ACC112 (cell line): ENCODE measurements at regions not wholly inside any gene's neighbourhood (a gene's known extent, or its start where the extent isn't known, plus 50 kb on each side); places are given as distances from the start of the nearest gene placed in this dataset.

ENCODE experiments used
- H2AFZ ChIP-seq: fragments of 200-600 bp; sonication (generic); one replicate; pipeline ENCODE4 v1.6.0; 2017; ENCODE audit warnings: antibody characterized with exemption, low read length; ENCODE audit not compliant: unreplicated experiment
- H3K27ac ChIP-seq: fragments of 200-600 bp; sonication (generic); 2 replicates; pipeline ENCODE4 v1.5.1; 2014; ENCODE audit warnings: low read depth, mild to moderate bottlenecking, antibody characterized with exemption, low read length, moderate library complexity
- H3K27me3 ChIP-seq: fragments of 200-600 bp; sonication (generic); 2 replicates; pipeline ENCODE4 v1.6.1; 2014; ENCODE audit warnings: mild to moderate bottlenecking, antibody characterized with exemption, low read length, moderate library complexity, mixed read lengths; ENCODE audit not compliant: insufficient read depth
- H3K36me3 ChIP-seq: fragments of 200-600 bp; sonication (generic); 2 replicates; pipeline ENCODE4 v1.6.1; 2016; ENCODE audit warnings: mild to moderate bottlenecking, antibody characterized with exemption, low read length, moderate library complexity, mixed read lengths; ENCODE audit not compliant: insufficient read depth
- H3K4me1 ChIP-seq: fragments of 200-600 bp; sonication (generic); one replicate; pipeline ENCODE4 v1.6.1; 2016; ENCODE audit warnings: low read length, mixed read lengths; ENCODE audit not compliant: insufficient read depth, unreplicated experiment, control insufficient read depth
- H3K4me3 ChIP-seq: fragments of 200-600 bp; sonication (generic); 2 replicates; pipeline ENCODE4 v1.5.1; 2014; ENCODE audit warnings: mild to moderate bottlenecking, low read depth, low read length
- H3K79me2 ChIP-seq: fragments of 200-600 bp; sonication (generic); one replicate; pipeline ENCODE4 v1.6.0; 2016; ENCODE audit warnings: low read length; ENCODE audit not compliant: control insufficient read depth, unreplicated experiment, insufficient read depth

GRCh38 chr16:82331974-82332750 is 162.1 kb upstream of the MPHOSPH6 start:
- no peaks in the 10 kb centered on the region for H3K36me3 ChIP-seq
- H3K4me1 ChIP-seq, result no peaks in the 10 kb centered on the region
- no peak overlapping the region for H3K4me3 ChIP-seq
- H3K79me2 ChIP-seq, result no peaks in the 10 kb centered on the region
- H3K27me3 ChIP-seq, result no peaks in the 10 kb centered on the region
- H3K27ac ChIP-seq, result no peak overlapping the region
- H2AFZ ChIP-seq, result no peak overlapping the region

DNA sequence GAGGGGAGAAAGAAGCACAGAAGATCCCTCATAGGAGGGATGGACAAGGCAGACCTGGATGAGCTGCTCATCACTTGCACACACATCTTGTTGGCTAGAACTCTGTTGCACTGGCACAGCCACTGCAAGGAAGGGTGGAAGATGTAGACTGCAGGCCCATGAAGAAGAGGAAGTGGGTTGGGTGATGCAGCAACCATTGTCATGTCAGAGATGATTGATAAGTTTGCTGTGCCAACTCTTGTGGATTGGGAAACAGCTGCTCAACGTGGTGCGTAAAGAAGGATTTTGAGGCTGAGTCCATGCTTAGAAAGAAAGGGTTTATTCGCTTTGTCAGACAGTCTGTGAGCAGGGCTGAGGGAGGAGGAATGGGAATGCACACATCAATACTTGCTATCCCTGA is 161.4 kb upstream of the MPHOSPH6 start:
- Histone ChIP-seq H3K4me1 (no peaks in the 10 kb centered on the region), H3K27me3 (no peaks in the 10 kb centered on the region), H3K4me3 (no peak overlapping the region), H3K36me3 (no peaks in the 10 kb centered on the region), H3K79me2 (no peaks in the 10 kb centered on the region), H3K27ac (no peak overlapping the region), H2AFZ (no peak overlapping the region)

GRCh38 chr16:82329504-82330192 is 159.6 kb upstream of the MPHOSPH6 start:
- no peak overlapping the region for H3K27ac ChIP-seq
- H3K36me3 ChIP-seq, result no peaks in the 10 kb centered on the region
- no peaks in the 10 kb centered on the region for H3K79me2 ChIP-seq
- H3K27me3 ChIP-seq, result no peaks in the 10 kb centered on the region
- no peaks in the 10 kb centered on the region for H3K4me1 ChIP-seq
- H3K4me3 ChIP-seq, result no peak overlapping the region
- H2AFZ ChIP-seq, result no peak overlapping the region

- Histone ChIP-seq H3K27me3 (no peaks in the 10 kb centered on the region), H3K4me3 (no peak overlapping the region), H3K36me3 (no peaks in the 10 kb centered on the region), H3K27ac (no peak overlapping the region), H3K79me2 (no peaks in the 10 kb centered on the region), H2AFZ (no peak overlapping the region), H3K4me1 (no peaks in the 10 kb centered on the region)
Measured at GRCh38 chr16:82328881-82329469, 159.0 kb upstream of the MPHOSPH6 start.

GRCh38 chr16:82323171-82323570 is 153.1 kb upstream of the MPHOSPH6 start:
- H3K79me2 ChIP-seq, result no peaks in the 10 kb centered on the region

GRCh38 chr16:82322177-82322576 is 152.2 kb upstream of the MPHOSPH6 start:
- no peak overlapping the region for H2AFZ ChIP-seq
- H3K4me1 ChIP-seq, result no peaks in the 10 kb centered on the region
- no peak overlapping the region for H3K27ac ChIP-seq
- H3K36me3 ChIP-seq, result no peaks in the 10 kb centered on the region
- H3K27me3 ChIP-seq, result no peaks in the 10 kb centered on the region
- no peak overlapping the region for H3K4me3 ChIP-seq
- H3K79me2 ChIP-seq, result no peaks in the 10 kb centered on the region

More at GRCh38 chr16:82323171-82323570, 153.1 kb upstream of the MPHOSPH6 start:
- Histone ChIP-seq H2AFZ (no peak overlapping the region), H3K27me3 (no peaks in the 10 kb centered on the region), H3K4me3 (no peak overlapping the region), H3K4me1 (no peaks in the 10 kb centered on the region), H3K36me3 (no peaks in the 10 kb centered on the region), H3K27ac (no peak overlapping the region)

DNA sequence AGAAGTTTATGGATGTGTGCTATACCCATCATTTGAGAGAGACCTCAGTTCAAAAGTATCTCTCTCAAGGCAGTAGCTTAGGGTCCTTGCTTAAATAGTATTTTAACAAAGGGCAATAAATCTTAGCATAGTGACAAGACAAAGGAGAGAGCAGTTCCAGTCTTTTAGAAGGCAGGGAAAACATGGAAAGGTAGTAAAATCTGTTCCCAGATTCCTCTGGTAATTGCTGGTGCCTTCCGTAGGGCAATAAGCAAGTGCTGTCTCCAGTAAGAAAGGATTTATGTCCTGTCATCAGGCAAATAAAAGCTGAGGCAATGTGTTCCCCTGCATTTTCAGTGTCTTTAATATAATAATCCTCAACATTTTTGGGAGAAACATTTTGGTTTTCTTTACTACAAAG is 149.0 kb upstream of the MPHOSPH6 start:
- H3K79me2 ChIP-seq, result no peaks in the 10 kb centered on the region
- no peak overlapping the region for H2AFZ ChIP-seq
- H3K4me3 ChIP-seq, result no peak overlapping the region
- no peak overlapping the region for H3K27ac ChIP-seq
- no peaks in the 10 kb centered on the region for H3K36me3 ChIP-seq
- no peaks in the 10 kb centered on the region for H3K4me1 ChIP-seq
- H3K27me3 ChIP-seq, result no peaks in the 10 kb centered on the region

GRCh38 chr16:82317411-82318167 is 147.6 kb upstream of the MPHOSPH6 start:
- H3K4me3 ChIP-seq, result no peak overlapping the region
- H3K27ac ChIP-seq, result no peak overlapping the region
- no peaks in the 10 kb centered on the region for H3K27me3 ChIP-seq
- no peak overlapping the region for H2AFZ ChIP-seq
- H3K36me3 ChIP-seq, result no peaks in the 10 kb centered on the region
- no peaks in the 10 kb centered on the region for H3K4me1 ChIP-seq
- H3K79me2 ChIP-seq, result no peaks in the 10 kb centered on the region

- H3K4me1 ChIP-seq, result no peaks in the 10 kb centered on the region
- no peaks in the 10 kb centered on the region for H3K79me2 ChIP-seq
- H2AFZ ChIP-seq, result no peak overlapping the region
Measured at GRCh38 chr16:82313754-82314153, 143.7 kb upstream of the MPHOSPH6 start.

DNA sequence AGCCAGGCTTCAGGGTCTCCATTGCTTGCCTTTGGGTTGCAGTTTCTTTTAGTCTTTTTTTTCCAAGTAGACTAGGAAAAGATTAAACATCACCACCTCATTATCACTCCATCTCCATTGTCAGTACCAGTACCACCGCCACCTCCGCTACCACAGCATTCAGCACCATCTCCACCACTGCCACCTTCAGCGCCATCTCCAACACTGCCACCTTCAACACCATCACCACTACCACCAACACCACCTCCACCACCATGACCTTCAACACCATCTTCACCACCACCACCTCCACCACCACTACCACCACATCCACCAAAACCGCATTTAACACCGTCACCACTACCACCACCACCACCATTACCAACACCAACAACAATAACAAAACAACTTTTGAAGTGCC is 141.5 kb upstream of the MPHOSPH6 start:
- H3K4me3 ChIP-seq, result no peak overlapping the region
- H3K27me3 ChIP-seq, result no peaks in the 10 kb centered on the region
- H3K79me2 ChIP-seq, result no peaks in the 10 kb centered on the region
- no peaks in the 10 kb centered on the region for H3K4me1 ChIP-seq
- H3K27ac ChIP-seq, result no peak overlapping the region
- no peaks in the 10 kb centered on the region for H3K36me3 ChIP-seq
- no peak overlapping the region for H2AFZ ChIP-seq

More at GRCh38 chr16:82313754-82314153, 143.7 kb upstream of the MPHOSPH6 start:
- no peaks in the 10 kb centered on the region for H3K27me3 ChIP-seq
- no peak overlapping the region for H3K4me3 ChIP-seq
- no peaks in the 10 kb centered on the region for H3K36me3 ChIP-seq
- H3K27ac ChIP-seq, result no peak overlapping the region
